ENCODE measurements at regions not wholly inside any gene's neighbourhood (a gene's known extent, or its start where the extent isn't known, plus 50 kb on each side); places are given as distances from the start of the nearest gene placed in this dataset.

DNA sequence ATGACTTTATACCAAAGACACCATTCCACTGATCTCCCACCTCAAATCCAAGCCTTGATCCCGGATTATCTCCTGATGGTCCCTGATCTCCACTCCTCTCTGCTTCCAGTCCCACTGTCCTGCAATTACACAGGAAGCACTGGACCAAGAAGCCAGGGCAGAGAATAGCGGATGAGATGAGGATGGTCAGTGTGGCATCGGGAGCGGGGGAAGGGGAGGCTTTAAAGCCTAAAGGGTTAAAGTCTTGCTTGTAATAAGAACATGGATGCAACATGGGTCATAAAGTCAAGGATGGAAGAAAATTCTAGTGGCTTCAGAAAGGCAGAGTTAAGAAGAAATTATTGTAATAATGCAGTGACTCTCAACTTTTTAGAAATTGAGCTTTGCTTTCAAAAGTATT lies 364.0 kb upstream of the DUSP10 start:
- TF ChIP-seq, protein P1, sequence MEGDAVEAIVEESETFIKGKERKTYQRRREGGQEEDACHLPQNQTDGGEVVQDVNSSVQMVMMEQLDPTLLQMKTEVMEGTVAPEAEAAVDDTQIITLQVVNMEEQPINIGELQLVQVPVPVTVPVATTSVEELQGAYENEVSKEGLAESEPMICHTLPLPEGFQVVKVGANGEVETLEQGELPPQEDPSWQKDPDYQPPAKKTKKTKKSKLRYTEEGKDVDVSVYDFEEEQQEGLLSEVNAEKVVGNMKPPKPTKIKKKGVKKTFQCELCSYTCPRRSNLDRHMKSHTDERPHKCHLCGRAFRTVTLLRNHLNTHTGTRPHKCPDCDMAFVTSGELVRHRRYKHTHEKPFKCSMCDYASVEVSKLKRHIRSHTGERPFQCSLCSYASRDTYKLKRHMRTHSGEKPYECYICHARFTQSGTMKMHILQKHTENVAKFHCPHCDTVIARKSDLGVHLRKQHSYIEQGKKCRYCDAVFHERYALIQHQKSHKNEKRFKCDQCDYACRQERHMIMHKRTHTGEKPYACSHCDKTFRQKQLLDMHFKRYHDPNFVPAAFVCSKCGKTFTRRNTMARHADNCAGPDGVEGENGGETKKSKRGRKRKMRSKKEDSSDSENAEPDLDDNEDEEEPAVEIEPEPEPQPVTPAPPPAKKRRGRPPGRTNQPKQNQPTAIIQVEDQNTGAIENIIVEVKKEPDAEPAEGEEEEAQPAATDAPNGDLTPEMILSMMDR (IDR thresholded peaks at IDR 0.05; ENCODE audit: low read depth, low read length), result no peak
- H3K27me3 ChIP-seq (ENCODE audit: insufficient read depth, low read depth, severe bottlenecking), result no peaks in the 10 kb centered on the region
- no peak overlapping the region for H3K4me3 ChIP-seq (ENCODE audit: low read depth, low read length)
- H3K9me3 ChIP-seq (ENCODE audit: severe bottlenecking), result no peaks in the 10 kb centered on the region
- no peaks in the 10 kb centered on the region for H3K36me3 ChIP-seq
- no peak for DNase-seq
- H3K27ac ChIP-seq, result no peak overlapping the region

DNA sequence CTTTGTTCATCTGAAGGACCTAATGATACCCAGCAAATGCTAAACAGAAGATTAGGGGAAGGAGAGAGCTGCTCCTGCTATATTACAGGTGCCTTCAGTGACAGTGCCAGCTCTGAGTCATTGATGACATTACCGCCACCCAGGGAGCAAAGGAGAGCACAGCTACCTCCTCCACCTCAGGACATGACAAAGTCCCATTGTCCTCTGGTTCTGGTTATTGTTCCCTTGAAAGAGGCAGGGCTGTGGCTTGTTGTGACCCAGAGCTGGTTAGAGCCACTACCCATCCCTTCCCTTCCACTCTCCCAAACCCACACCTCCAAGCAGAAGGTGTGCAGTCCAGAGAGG lies 363.5 kb upstream of the DUSP10 start:
- no peaks in the 10 kb centered on the region for H3K36me3 ChIP-seq
- no peak overlapping the region for H3K4me3 ChIP-seq (ENCODE audit: low read depth, low read length)
- no peaks in the 10 kb centered on the region for H3K27me3 ChIP-seq (ENCODE audit: insufficient read depth, low read depth, severe bottlenecking)
- DNase-seq, result no peak
- H3K27ac ChIP-seq, result no peak overlapping the region
- TF ChIP-seq, protein P1 (IDR thresholded peaks at IDR 0.05; ENCODE audit: low read depth, low read length), result no peak
- no peaks in the 10 kb centered on the region for H3K9me3 ChIP-seq (ENCODE audit: severe bottlenecking)

DNA sequence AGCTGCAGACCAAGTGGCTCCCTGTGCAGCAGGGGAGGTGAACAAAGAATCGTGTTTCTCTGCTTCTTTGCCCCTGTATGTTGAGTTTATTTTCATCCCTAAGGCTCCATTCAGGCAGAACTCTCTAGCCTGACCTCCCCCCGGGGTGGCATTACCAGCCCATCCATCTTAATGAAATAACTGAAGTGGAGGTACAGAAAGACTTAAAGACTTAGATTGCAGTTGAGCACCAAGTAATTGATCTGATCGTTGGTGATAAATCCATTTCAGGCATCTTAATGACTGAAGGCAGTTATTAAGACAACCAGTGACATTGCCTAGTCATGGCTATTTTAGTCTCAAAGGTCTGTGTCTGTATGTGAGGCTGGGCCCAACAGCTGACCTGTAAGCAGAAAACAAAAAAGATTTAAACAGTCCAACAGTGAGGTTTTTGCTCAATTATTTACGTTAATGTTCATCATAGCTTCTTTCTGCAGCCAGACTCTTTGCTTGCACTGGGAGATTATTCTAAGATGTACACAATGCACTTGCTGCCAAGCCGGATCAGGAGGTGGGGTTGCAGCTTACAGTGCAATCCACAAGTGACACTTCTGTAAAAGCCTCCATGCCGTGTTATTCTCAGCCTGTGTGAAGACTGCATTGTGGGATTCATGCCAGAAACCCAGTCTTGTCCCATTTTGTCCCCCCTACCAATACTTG lies 363.0 kb upstream of the DUSP10 start:
- no peak overlapping the region for H3K27ac ChIP-seq
- no peaks in the 10 kb centered on the region for H3K27me3 ChIP-seq (ENCODE audit: insufficient read depth, low read depth, severe bottlenecking)
- TF ChIP-seq, protein P1 (IDR thresholded peaks at IDR 0.05; ENCODE audit: low read depth, low read length), result no peak
- H3K4me3 ChIP-seq (ENCODE audit: low read depth, low read length), result no peak overlapping the region
- DNase-seq, result peak; percentile 32
- no peaks in the 10 kb centered on the region for H3K9me3 ChIP-seq (ENCODE audit: severe bottlenecking)
- H3K36me3 ChIP-seq, result no peaks in the 10 kb centered on the region

DNA sequence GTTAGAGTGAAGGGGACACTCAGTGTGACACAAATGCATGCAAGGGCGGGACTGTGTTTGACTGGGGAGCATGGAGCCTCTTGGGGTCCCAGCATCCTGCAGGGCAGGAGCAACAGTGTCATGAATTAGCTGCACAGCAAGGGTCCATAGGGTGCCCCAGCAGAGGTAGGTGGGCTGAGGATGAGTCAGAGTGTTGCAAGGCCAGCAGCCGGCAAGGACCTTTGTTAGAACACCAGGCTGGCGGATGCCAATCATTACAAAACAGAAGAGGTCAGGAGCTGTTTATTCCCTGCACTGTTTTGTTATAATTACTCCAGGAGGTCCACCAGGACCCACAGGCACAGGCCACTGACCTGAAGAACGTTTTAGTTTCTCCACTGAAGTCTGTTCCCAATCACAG lies 362.2 kb upstream of the DUSP10 start:
- no peak for DNase-seq
- TF ChIP-seq, protein P1 (IDR thresholded peaks at IDR 0.05; ENCODE audit: low read depth, low read length), result no peak
- H3K4me3 ChIP-seq (ENCODE audit: low read depth, low read length), result no peak overlapping the region
- no peak overlapping the region for H3K27ac ChIP-seq
- no peaks in the 10 kb centered on the region for H3K9me3 ChIP-seq (ENCODE audit: severe bottlenecking)
- H3K36me3 ChIP-seq, result no peaks in the 10 kb centered on the region
- H3K27me3 ChIP-seq (ENCODE audit: insufficient read depth, low read depth, severe bottlenecking), result no peaks in the 10 kb centered on the region

DNA sequence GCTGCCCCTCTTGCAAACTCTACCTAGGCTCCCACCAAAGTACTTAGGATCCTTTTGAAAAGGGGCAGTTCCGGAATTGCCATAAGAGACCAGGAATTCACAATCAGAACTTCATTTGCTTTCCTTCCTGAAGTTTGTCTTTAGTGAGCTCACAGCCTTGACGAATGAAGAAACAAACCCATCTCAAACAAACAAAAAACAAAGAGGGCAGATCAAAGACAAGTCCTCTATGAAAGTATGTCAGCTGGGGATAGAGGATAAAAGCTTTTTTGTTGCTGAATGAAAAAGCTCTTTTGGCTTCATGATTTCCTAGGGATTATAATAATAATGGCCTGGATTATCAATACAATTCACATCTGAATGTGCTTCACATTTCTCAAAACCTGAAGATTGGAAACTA lies 357.9 kb upstream of the DUSP10 start:
- H3K9me3 ChIP-seq (ENCODE audit: severe bottlenecking), result no peaks in the 10 kb centered on the region
- H3K27me3 ChIP-seq (ENCODE audit: insufficient read depth, low read depth, severe bottlenecking), result no peaks in the 10 kb centered on the region
- DNase-seq, result no peak
- TF ChIP-seq, protein P1 (IDR thresholded peaks at IDR 0.05; ENCODE audit: low read depth, low read length), result no peak
- no peaks in the 10 kb centered on the region for H3K36me3 ChIP-seq
- no peak overlapping the region for H3K4me3 ChIP-seq (ENCODE audit: low read depth, low read length)
- no peak overlapping the region for H3K27ac ChIP-seq

DNA sequence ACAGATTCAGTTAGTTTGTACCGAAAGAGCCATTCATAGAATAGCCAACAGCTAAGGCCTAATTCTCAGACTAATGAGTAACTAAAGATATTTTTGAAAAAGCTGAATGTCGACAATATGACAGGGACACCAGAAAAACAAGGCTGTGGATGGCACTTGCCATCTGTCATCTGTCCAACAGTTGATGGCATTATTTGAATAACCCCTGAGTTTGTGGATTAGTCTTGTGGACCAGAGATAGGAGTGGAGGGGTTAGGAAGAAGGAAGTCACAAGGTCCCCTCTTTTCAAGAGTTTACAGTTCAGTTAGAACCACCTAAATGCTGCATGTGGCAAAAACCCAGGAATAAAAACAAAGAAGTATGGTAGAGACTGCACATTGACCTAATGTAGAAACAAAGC lies 356.5 kb upstream of the DUSP10 start:
- DNase-seq, result no peak
- H3K9me3 ChIP-seq (ENCODE audit: severe bottlenecking), result no peaks in the 10 kb centered on the region
- TF ChIP-seq, protein P1 (IDR thresholded peaks at IDR 0.05; ENCODE audit: low read depth, low read length), result no peak
- H3K36me3 ChIP-seq, result no peaks in the 10 kb centered on the region
- H3K4me3 ChIP-seq (ENCODE audit: low read depth, low read length), result no peak overlapping the region
- no peaks in the 10 kb centered on the region for H3K27me3 ChIP-seq (ENCODE audit: insufficient read depth, low read depth, severe bottlenecking)
- no peak overlapping the region for H3K27ac ChIP-seq
